ENCODE measurements at regions not wholly inside any gene's neighbourhood (a gene's known extent, or its start where the extent isn't known, plus 50 kb on each side); places are given as distances from the start of the nearest gene placed in this dataset.

DNA sequence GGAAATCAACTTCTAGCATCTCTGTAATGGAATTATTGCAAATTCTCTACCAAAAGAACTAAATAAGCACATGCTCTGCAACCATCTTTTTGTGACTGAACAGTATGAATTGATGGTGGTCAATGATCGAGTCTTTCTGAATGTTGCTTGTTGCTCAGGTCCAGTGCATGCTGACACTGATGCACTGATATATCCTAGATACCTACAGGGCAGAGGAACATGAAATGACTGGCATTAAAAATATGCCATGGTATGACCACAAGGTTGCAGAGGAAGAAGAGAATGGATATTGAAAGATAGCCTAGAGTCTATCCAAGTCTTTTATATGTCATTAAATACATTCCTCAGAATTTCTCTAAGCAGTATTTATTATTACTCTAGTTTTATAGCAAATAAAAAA, 692.8 kb upstream of the TENM3 start:
- H3K27ac ChIP-seq, result no peak overlapping the region
- no peaks in the 10 kb centered on the region for H3K4me1 ChIP-seq
- 52 to 80% methylated on average over 1 of the region's 1 CpG for WGBS, 2 donors
- no peak overlapping the region for H3K4me3 ChIP-seq
- no peaks in the 10 kb centered on the region for H3K9me3 ChIP-seq
- no peaks in the 10 kb centered on the region for H3K36me3 ChIP-seq (ENCODE audit: low read depth, missing control alignments)
- TF ChIP-seq CTCF (IDR thresholded peaks at IDR 0.05) (no peak), POLR2A (IDR thresholded peaks at IDR 0.05) (no peak)
- no peaks in the 10 kb centered on the region for H3K27me3 ChIP-seq
- intact Hi-C loops (cut with DNase I; ENCODE audit: low total_unique reads), result loop anchor here (2.0 kb wide), 1 partner anchor 14 kb away; no protein-coding TSS in a partner anchor
- DNase-seq, result no peak

DNA sequence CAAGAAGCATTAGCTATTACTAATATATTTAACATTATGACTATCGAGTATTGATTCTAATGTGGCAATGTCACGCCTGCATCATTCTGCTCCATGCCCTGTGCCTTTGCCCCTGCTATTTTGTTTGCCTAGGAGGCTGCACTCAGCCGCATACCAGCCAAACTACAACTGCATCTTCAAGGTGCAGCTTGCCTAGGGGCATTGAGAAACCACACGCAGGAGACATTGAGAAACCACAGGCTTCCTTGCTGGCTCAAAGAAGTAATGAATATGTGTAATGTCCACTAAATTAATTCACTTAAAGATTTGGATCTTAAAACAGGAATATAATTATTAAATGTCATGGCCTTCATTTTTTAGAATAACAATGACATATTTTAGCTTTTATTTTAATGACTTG, 683.6 kb upstream of the TENM3 start:
- no peaks in the 10 kb centered on the region for H3K4me1 ChIP-seq
- no peak overlapping the region for H3K4me3 ChIP-seq
- no peaks in the 10 kb centered on the region for H3K27me3 ChIP-seq
- H3K27ac ChIP-seq, result no peak overlapping the region
- 64 to 74% methylated on average over 4 of the region's 4 CpGs for WGBS, 2 donors
- no peaks in the 10 kb centered on the region for H3K36me3 ChIP-seq (ENCODE audit: low read depth, missing control alignments)
- intact Hi-C loops (cut with DNase I; ENCODE audit: low total_unique reads), result no loop called here
- no peak for DNase-seq
- no peaks in the 10 kb centered on the region for H3K9me3 ChIP-seq
- TF ChIP-seq POLR2A (IDR thresholded peaks at IDR 0.05), result no peak
- no peak for TF ChIP-seq CTCF (IDR thresholded peaks at IDR 0.05)

- no peak overlapping the region for H3K27ac ChIP-seq
- no peaks in the 10 kb centered on the region for H3K27me3 ChIP-seq
- no peaks in the 10 kb centered on the region for H3K9me3 ChIP-seq
- intact Hi-C loops (cut with DNase I; ENCODE audit: low total_unique reads), result no loop called here
- no peaks in the 10 kb centered on the region for H3K4me1 ChIP-seq
- no peaks in the 10 kb centered on the region for H3K36me3 ChIP-seq (ENCODE audit: low read depth, missing control alignments)
- TF ChIP-seq CTCF (IDR thresholded peaks at IDR 0.05) (no peak), POLR2A (IDR thresholded peaks at IDR 0.05) (no peak)
- H3K4me3 ChIP-seq, result no peak overlapping the region
- no peak for DNase-seq
- 93 to 99% methylated on average over 2 of the region's 2 CpGs for WGBS, 2 donors
These were observed 680.8 kb upstream of the TENM3 start for GRCh38 chr4:181562399-181562798.

GRCh38 chr4:181564625-181565024, 678.6 kb upstream of the TENM3 start:
- no peaks in the 10 kb centered on the region for H3K27me3 ChIP-seq
- WGBS, 2 donors, result 77 to 84% methylated on average over 6 of the region's 6 CpGs
- intact Hi-C loops (cut with DNase I; ENCODE audit: low total_unique reads), result no loop called here
- no peak overlapping the region for H3K4me3 ChIP-seq
- no peaks in the 10 kb centered on the region for H3K4me1 ChIP-seq
- H3K9me3 ChIP-seq, result no peaks in the 10 kb centered on the region
- H3K36me3 ChIP-seq (ENCODE audit: low read depth, missing control alignments), result no peaks in the 10 kb centered on the region
- no peak overlapping the region for H3K27ac ChIP-seq
- no peak for TF ChIP-seq CTCF (IDR thresholded peaks at IDR 0.05)
- TF ChIP-seq POLR2A (IDR thresholded peaks at IDR 0.05), result no peak
- no peak for DNase-seq

GRCh38 chr4:181566490-181566889, 676.7 kb upstream of the TENM3 start:
- no peak overlapping the region for H3K4me3 ChIP-seq
- no peak for DNase-seq
- no peaks in the 10 kb centered on the region for H3K36me3 ChIP-seq (ENCODE audit: low read depth, missing control alignments)
- H3K27me3 ChIP-seq, result no peaks in the 10 kb centered on the region
- H3K4me1 ChIP-seq, result no peaks in the 10 kb centered on the region
- intact Hi-C loops (cut with DNase I; ENCODE audit: low total_unique reads), result no loop called here
- WGBS, 2 donors, result 67 to 70% methylated on average over 7 of the region's 7 CpGs
- TF ChIP-seq CTCF (IDR thresholded peaks at IDR 0.05) (no peak), POLR2A (IDR thresholded peaks at IDR 0.05) (no peak)
- H3K9me3 ChIP-seq, result no peaks in the 10 kb centered on the region
- no peak overlapping the region for H3K27ac ChIP-seq
